ENCODE measurements at regions not wholly inside any gene's neighbourhood (a gene's known extent, or its start where the extent isn't known, plus 50 kb on each side); places are given as distances from the start of the nearest gene placed in this dataset.

DNA sequence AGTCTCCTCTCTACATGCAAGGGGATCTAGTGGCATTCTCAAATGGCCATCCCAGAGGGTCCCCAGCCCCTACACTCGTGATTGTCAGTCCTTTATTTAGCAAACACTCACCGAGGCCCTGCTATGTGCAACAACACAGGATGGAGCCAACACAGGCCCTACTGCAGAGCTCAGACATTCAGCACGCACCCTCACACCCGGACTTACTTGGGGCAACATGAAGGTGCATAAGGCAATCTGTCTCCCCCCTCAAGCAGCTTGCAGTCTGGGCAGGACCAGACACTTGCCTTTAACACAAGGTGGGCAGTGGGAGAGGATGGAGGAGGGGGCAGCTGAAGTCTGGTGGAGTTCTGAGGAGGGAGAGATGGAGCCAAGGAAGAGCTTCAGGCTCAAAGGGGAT is 258.4 kb downstream of the XXYLT1 start:
- ATAC-seq: no peak
- POLR2A ChIA-PET: no interaction called here
- DNase-seq: no peak
- Mint-ChIP-seq H3K4me1 (peaks cover 5 to 19% (median 7%) of the 10 kb centered on the region in 4 donors), H3K27ac (no peak overlapping the region), H3K36me3 (no peaks in the 10 kb centered on the region), H3K9me3 (no peaks in the 10 kb centered on the region), H3K27me3 (peaks cover 0 to 3% (median 0%) of the 10 kb centered on the region in 5 donors), H3K4me3 (no peak overlapping the region)

DNA sequence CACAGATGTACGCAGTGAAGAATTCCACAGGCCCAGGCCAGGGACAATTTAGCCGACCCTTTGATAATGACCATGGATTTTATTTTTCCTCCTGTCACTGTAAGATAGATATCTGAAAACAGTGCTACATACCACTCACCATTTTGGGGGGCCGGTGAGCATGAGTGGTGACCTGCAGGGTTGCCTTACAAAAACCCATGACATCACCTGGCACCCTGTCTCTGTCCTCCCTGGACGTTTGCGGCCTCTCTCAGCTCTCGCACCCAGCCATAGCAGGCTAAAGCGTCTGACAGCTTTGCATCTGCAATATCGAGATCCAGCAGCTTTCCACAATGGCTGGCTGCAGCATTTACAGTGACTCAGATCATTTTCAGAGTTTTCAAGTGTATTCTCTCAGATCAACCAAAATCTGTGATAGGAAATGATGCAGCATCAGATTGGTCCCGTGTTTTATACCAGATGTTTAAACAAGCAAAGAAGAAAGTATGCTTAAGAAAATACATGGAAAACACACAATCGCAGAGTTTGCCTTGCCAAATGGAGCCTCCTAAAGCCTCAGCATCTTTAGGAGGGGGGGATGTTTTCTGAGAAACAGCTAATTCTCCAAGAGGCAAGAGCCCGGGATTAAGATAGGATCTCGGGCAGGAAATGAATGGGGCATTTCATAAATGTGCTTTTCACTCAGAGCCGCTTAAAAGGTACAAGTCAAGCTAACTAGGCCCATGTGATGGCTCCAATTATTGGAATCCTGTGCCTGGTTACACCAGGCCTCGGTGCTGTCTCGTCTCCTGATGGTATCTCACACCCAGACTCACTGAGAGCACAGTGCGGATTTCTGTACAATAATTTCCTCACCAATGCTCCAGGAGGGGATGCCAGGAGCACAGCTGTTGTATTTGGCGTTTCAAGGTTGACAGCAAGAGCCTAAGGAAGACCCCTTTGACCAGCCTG is 257.3 kb downstream of the XXYLT1 start:
- DNase-seq (no peak), ATAC-seq (no peak)
- Mint-ChIP-seq H3K4me1 (peaks cover 5 to 12% (median 7%) of the 10 kb centered on the region in 4 donors), H3K36me3 (no peaks in the 10 kb centered on the region), H3K9me3 (no peaks in the 10 kb centered on the region), H3K4me3 (no peak overlapping the region), H3K27ac (no peak overlapping the region), H3K27me3 (peaks cover 0 to 2% (median 0%) of the 10 kb centered on the region in 5 donors)
- POLR2A ChIA-PET: no interaction called here

DNA sequence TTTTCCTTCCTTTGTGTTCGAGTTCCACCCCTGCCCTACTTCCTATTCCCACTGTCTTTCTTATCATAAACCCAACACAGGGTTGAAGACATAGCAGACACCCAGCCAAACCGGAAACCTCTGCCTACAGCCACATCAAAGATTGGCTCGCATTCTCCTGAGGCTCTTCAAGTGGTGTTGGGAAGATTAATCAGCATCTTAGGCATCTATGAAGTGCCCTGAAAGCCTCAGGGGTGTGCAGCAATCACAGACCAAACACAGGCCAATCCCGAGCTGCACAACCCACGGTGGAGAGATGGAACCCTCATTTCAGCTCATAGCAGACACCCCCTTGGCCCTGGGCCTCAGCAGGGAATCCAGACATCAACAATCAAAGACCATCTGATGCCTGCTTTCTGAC is 255.9 kb downstream of the XXYLT1 start:
- Mint-ChIP-seq H3K36me3 (no peaks in the 10 kb centered on the region), H3K9me3 (peaks cover 0 to 2% (median 0%) of the 10 kb centered on the region in 9 donors), H3K4me3 (no peak overlapping the region), H3K4me1 (peaks cover 5 to 7% (median 7%) of the 10 kb centered on the region in 4 donors), H3K27me3 (peaks cover 4 to 10% (median 5%) of the 10 kb centered on the region in 5 donors), H3K27ac (peak overlapping the region in 1 of 10 donors; percentile 17)
- POLR2A ChIA-PET: no interaction called here
- DNase-seq (no peak), ATAC-seq (no peak)

DNA sequence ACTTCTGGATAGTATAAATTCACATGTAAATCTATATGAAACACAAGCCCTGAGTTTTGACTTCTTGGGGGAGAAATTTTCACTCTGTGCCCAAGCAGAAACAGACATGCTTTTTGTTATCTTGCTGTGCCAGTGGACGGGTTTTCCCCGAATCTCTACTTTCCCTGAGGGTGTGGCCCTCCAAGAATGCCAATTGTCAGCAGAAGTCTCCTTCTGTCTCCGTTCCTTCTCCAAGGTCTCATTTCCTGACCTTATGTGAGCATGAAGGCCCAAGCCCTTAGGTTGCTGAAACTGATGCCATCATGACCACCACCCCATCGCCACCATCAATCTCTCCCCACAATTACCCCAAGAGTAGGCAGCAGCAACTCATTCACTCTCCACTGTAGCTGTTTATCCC is 253.8 kb downstream of the XXYLT1 start:
- H3K36me3 Mint-ChIP-seq: no peaks in the 10 kb centered on the region
- no peak overlapping the region for H3K4me3 Mint-ChIP-seq
- DNase-seq (no peak), ATAC-seq (no peak)
- peaks cover 4 to 7% (median 5%) of the 10 kb centered on the region in 4 donors for H3K4me1 Mint-ChIP-seq
- no peak overlapping the region for H3K27ac Mint-ChIP-seq
- POLR2A ChIA-PET: no interaction called here
- peaks cover 6 to 19% (median 9%) of the 10 kb centered on the region in 5 donors for H3K27me3 Mint-ChIP-seq
- H3K9me3 Mint-ChIP-seq: peaks cover 0 to 2% (median 0%) of the 10 kb centered on the region in 9 donors

Data from naive thymus-derived CD8-positive, alpha-beta T cell (primary cell).